Endodermal cell (in vitro differentiated cells): ENCODE measurements at regions not wholly inside any gene's neighbourhood (a gene's known extent, or its start where the extent isn't known, plus 50 kb on each side); places are given as distances from the start of the nearest gene placed in this dataset.

Experiments used
- DNase-seq: peaks from one replicate; pipeline ENCODE4 v3.0.0-alpha.2; 2017
- H3K27ac ChIP-seq: 2 replicates; pipeline ENCODE4 v1.5.1; 2013; ENCODE audit warnings: mild to moderate bottlenecking, low read depth, low read length, moderate library complexity
- H3K27me3 ChIP-seq: 2 replicates; pipeline ENCODE4 v1.6.1; 2013; ENCODE audit warnings: mild to moderate bottlenecking, low read length, moderate library complexity; ENCODE audit not compliant: insufficient read depth, control insufficient read depth, poor library complexity, severe bottlenecking
- H3K36me3 ChIP-seq: 2 replicates; pipeline ENCODE4 v1.7.0; 2013; ENCODE audit warnings: mild to moderate bottlenecking, low read length, moderate library complexity; ENCODE audit not compliant: control insufficient read depth, insufficient read depth
- H3K4me1 ChIP-seq: one replicate; pipeline ENCODE4 v1.7.0; 2013; ENCODE audit warnings: low read length; ENCODE audit not compliant: control insufficient read depth, insufficient read depth
- H3K4me3 ChIP-seq: 2 replicates; pipeline ENCODE4 v1.5.1; 2013; ENCODE audit warnings: mild to moderate bottlenecking, low read length, moderate library complexity
- H3K9ac ChIP-seq: 2 replicates; pipeline ENCODE4 v1.6.1; 2013; ENCODE audit warnings: mild to moderate bottlenecking, low read length, moderate library complexity; ENCODE audit not compliant: poor library complexity, severe bottlenecking; ENCODE audit errors: extremely low read depth
- H3K9me3 ChIP-seq: 2 replicates; pipeline ENCODE4 v1.6.1; 2013; ENCODE audit warnings: mild to moderate bottlenecking, low read length, moderate library complexity; ENCODE audit not compliant: control insufficient read depth
- H3K27ac Mint-ChIP-seq: 2 replicates; pipeline ENCODE4 v1.8.0; 2020; ENCODE audit warnings: mixed read lengths
- H3K27me3 Mint-ChIP-seq: 2 replicates; pipeline ENCODE4 v1.8.0; 2021; ENCODE audit warnings: mild to moderate bottlenecking, mixed read lengths; ENCODE audit not compliant: insufficient read depth
- H3K36me3 Mint-ChIP-seq: 2 replicates; pipeline ENCODE4 v1.8.0; 2020; ENCODE audit warnings: low read depth, mixed read lengths
- H3K4me1 Mint-ChIP-seq: 2 replicates; pipeline ENCODE4 v1.8.0; 2020; ENCODE audit warnings: mixed read lengths
- H3K4me3 Mint-ChIP-seq: 2 replicates; pipeline ENCODE4 v1.8.0; 2020; ENCODE audit warnings: mild to moderate bottlenecking, moderate library complexity, mixed read lengths
- H3K9me3 Mint-ChIP-seq: 2 replicates; pipeline ENCODE4 v1.8.0; 2020; ENCODE audit warnings: mild to moderate bottlenecking, mixed read lengths
- CTCF ChIP-seq: fragments of 200-600 bp; sonication (generic); conservative IDR thresholded peaks from 2 replicates; pipeline ENCODE4 v1.5.0; 2021; ENCODE audit warnings: antibody characterized with exemption, mild to moderate bottlenecking
- WGBS, 2 experiments: methylation state at CpG; one replicate each; pipeline versions ENCODE4 v1.1.5 to v1.1.7; 2013; ENCODE audit warnings: missing lambda C conversion rate in 2 of 2, mixed read lengths in 1 of 2; ENCODE audit not compliant: insufficient coverage in 1 of 2, insufficient read length in 1 of 2; 5-methylcytosine and 5-hydroxymethylcytosine counted together

DNA sequence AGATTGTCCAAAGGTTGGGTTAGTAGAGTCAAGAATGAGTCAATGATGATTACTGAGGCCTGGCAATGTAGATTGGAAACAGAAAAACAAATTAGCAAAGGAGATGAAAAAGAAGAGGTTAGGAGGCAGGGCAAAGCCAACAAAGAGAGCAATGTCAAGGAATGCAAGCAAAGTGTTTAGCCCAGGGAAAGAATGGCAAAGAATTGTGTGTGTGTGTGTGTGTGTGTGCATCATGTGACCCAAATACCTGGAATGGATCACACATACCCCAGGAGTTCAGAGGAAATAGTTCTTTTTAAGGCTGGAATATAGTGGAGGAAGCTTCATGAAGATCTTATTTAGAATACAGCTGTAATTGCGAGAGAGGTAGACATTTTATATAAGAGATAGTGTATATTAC, 831.7 kb upstream of the ARPP21 start:
- no peak overlapping the region for H3K27ac Mint-ChIP-seq
- no peak for TF ChIP-seq CTCF
- WGBS, 2 experiments = 90% methylated on average over 1 of the region's 1 CpG; no CpG with 5 or more reads in 1 of the 2 experiments
- Histone ChIP-seq H3K4me3 (no peak overlapping the region), H3K4me1 (no peaks in the 10 kb centered on the region), H3K9me3 (no peaks in the 10 kb centered on the region), H3K9ac (no peak overlapping the region), H3K27ac (no peak overlapping the region), H3K36me3 (no peaks in the 10 kb centered on the region), H3K27me3 (no peaks in the 10 kb centered on the region)
- no peaks in the 10 kb centered on the region for H3K27me3 Mint-ChIP-seq
- no peaks in the 10 kb centered on the region for H3K9me3 Mint-ChIP-seq
- H3K4me1 Mint-ChIP-seq = no peaks in the 10 kb centered on the region
- H3K36me3 Mint-ChIP-seq = no peaks in the 10 kb centered on the region
- H3K4me3 Mint-ChIP-seq = no peak overlapping the region
- no peak for DNase-seq

DNA sequence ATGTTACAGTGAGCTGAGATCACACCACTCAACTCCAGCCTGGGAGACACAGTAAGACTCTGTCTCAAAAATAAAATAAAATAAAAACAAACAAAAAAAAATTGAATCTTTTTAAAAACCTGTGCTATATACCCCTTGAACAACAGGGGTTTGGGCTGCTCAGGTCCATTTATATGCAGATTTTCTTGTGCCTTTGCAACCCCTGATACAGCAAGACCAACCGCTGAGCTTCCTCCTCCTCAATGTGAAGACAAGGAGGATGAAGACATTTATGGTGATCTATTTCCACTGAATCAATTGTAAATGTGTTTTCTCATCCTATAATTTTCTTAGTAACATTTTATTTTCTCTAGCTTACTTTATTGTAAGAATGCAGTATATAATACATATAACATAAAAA, 831.0 kb upstream of the ARPP21 start:
- H3K9me3 ChIP-seq = no peaks in the 10 kb centered on the region
- H3K27me3 ChIP-seq = no peaks in the 10 kb centered on the region
- Mint-ChIP-seq H3K4me3 (no peak overlapping the region), H3K27ac (no peak overlapping the region), H3K27me3 (no peaks in the 10 kb centered on the region), H3K9me3 (no peaks in the 10 kb centered on the region), H3K36me3 (no peaks in the 10 kb centered on the region), H3K4me1 (no peaks in the 10 kb centered on the region)
- no peak overlapping the region for H3K27ac ChIP-seq
- DNase-seq = no peak
- H3K36me3 ChIP-seq = no peaks in the 10 kb centered on the region
- no peak overlapping the region for H3K4me3 ChIP-seq
- TF ChIP-seq CTCF = no peak
- H3K4me1 ChIP-seq = no peaks in the 10 kb centered on the region
- no peak overlapping the region for H3K9ac ChIP-seq
- WGBS, 2 experiments = 83% methylated on average over 1 of the region's 1 CpG; no CpG with 5 or more reads in 1 of the 2 experiments

DNA sequence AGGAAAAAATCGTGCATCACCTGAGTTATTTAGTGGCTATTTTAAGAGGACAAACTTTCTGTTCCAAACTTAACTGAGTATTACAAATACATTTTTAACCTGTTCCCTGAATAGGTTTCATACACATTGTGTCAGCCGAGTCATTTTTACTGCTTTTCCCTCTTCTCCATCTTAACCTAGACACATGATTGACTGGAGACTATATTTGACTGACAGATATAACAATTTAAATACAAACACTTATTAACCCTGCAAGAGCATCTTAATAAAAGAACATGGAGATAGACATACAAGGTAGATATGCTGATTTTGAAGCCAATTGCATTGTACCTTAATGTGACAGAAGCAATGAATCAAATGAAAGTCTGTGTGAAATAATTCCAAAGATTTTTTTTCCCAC, 810.5 kb upstream of the ARPP21 start:
- Histone ChIP-seq H3K4me3 (no peak overlapping the region), H3K27ac (no peak overlapping the region), H3K9ac (no peak overlapping the region), H3K27me3 (no peaks in the 10 kb centered on the region), H3K9me3 (no peaks in the 10 kb centered on the region), H3K4me1 (no peaks in the 10 kb centered on the region), H3K36me3 (no peaks in the 10 kb centered on the region)
- H3K4me1 Mint-ChIP-seq = peaks cover 11% of the 10 kb centered on the region
- DNase-seq = no peak
- TF ChIP-seq CTCF = no peak
- H3K27ac Mint-ChIP-seq = no peak overlapping the region
- H3K4me3 Mint-ChIP-seq = no peak overlapping the region
- no peaks in the 10 kb centered on the region for H3K9me3 Mint-ChIP-seq
- H3K36me3 Mint-ChIP-seq = no peaks in the 10 kb centered on the region
- 79% methylated on average over 2 of the region's 2 CpGs; no CpG with 5 or more reads in 1 of the 2 experiments for WGBS, 2 experiments
- H3K27me3 Mint-ChIP-seq = no peaks in the 10 kb centered on the region
